PC-3 (cell line): ENCODE measurements at regions not wholly inside any gene's neighbourhood (a gene's known extent, or its start where the extent isn't known, plus 50 kb on each side); places are given as distances from the start of the nearest gene placed in this dataset.

Source experiments
- EZH2phosphoT487 ChIP-seq: fragments of 300-600 bp; sonication (generic); IDR thresholded peaks from 2 replicates; pipeline ENCODE4 v1.6.1; 2018; ENCODE audit warnings: mild to moderate bottlenecking, antibody characterized with exemption, low read length, borderline replicate concordance
- TF ChIP-seq, protein P1 (sequence below): fragments of 300-600 bp; sonication (generic); conservative IDR thresholded peaks from 2 replicates; pipeline ENCODE4 v1.5.1; 2017; ENCODE audit warnings: antibody characterized with exemption, low read depth, mild to moderate bottlenecking, low read length

DNA sequence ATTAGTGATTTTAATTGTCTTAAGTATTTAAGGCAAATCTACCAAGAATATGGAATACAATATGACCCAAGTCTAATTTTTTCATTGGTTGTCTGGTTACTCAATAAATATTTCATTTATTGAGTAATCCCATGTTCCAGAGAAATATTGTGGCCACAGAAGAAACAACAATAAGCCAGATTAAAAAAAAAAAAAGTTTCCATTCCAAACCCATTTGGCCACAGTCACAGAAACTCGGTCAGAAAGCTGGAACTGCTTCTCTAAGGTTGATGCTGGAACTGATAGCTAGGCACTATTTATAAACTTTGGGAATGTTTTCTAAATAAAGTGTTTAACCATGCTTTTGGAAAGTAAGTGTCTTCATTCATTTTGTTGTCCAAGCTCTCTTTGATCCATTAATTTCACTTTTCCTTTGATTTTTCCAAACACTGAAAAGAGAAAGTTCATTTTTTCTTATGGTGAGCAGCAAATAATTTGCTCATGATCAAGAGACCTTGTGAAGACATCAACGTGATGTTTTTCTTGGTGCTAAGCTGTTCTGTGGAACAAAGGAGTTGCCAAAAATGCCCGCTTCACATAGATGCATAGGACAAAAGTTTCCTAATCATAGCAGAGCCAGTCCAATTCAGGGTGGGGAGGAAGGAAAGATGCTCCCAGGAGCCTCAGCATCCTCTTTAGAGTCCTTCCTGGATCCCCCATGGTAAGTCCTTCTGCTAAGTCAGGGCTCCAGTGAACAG is 72.1 kb upstream of the CCBE1 start:
- TF ChIP-seq, protein P1, sequence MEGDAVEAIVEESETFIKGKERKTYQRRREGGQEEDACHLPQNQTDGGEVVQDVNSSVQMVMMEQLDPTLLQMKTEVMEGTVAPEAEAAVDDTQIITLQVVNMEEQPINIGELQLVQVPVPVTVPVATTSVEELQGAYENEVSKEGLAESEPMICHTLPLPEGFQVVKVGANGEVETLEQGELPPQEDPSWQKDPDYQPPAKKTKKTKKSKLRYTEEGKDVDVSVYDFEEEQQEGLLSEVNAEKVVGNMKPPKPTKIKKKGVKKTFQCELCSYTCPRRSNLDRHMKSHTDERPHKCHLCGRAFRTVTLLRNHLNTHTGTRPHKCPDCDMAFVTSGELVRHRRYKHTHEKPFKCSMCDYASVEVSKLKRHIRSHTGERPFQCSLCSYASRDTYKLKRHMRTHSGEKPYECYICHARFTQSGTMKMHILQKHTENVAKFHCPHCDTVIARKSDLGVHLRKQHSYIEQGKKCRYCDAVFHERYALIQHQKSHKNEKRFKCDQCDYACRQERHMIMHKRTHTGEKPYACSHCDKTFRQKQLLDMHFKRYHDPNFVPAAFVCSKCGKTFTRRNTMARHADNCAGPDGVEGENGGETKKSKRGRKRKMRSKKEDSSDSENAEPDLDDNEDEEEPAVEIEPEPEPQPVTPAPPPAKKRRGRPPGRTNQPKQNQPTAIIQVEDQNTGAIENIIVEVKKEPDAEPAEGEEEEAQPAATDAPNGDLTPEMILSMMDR: no peak
- TF ChIP-seq EZH2phosphoT487: no peak
